Thyroid gland (tissue), 4 donors: ENCODE measurements at regions not wholly inside any gene's neighbourhood (a gene's known extent, or its start where the extent isn't known, plus 50 kb on each side); places are given as distances from the start of the nearest gene placed in this dataset.

Experiments used
- CTCF ChIP-seq, 6 experiments: fragments of 200-600 bp in 3 of 6; fragments of 450-650 bp in 3 of 6; sonication (generic) in 3 of 6; IDR thresholded peaks; one replicate each; pipeline ENCODE4 v1.5.1; 2016 to 2019; ENCODE audit warnings: antibody characterized with exemption in 6 of 6, mild to moderate bottlenecking in 2 of 6, inconsistent platforms in 1 of 6, moderate library complexity in 1 of 6
- POLR2A ChIP-seq, 2 donors: fragments of 450-650 bp; IDR thresholded peaks; one replicate each; pipeline ENCODE4 v1.6.1; 2017; ENCODE audit warnings: antibody characterized with exemption in 2 of 2, mild to moderate bottlenecking in 2 of 2, moderate library complexity in 1 of 2

DNA sequence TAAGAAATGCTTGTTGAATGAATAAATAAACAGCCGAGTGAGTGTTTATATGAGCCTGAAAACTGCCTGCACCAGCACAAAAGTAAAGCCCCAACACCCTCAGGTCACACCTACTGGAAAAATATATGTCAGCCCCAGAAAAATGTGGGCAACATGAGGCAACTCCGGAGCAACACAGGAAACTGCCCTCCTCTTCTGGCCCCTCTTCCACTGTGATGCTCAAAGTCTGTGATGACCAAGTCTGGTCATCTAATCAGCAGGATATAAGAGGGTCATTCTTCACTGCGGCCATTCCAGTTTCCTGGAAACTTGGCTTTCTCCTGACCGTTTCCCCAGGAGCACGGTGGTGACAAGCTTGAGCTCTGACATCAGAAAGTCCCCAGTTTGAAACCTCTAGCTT lies 159.6 kb upstream of the PZP start:
- TF ChIP-seq POLR2A (IDR thresholded peaks at IDR 0.05), result no peak
- no peak for TF ChIP-seq CTCF (IDR thresholded peaks at IDR 0.05)
